ENCODE measurements at regions not wholly inside any gene's neighbourhood (a gene's known extent, or its start where the extent isn't known, plus 50 kb on each side); places are given as distances from the start of the nearest gene placed in this dataset.

DNA sequence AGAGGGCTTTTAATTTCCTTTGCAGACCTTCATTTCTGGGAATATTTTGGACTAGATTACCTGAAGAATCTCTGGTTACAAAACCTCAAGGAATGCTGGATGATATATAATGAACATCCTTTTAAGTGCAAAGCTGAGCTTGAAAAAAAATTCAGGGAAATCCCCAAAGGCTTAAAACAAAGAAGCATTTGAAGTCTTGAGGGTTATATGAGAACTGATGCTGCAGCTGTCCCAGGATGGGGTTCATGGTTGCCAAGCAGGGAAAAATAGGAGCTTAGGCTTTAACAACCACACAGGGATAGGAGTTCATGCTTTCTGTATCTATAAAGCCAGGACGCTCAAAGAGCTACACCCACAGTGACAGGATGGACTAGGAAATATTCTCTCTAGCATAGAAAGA lies 150.4 kb upstream of the IRX5 start:
- TF ChIP-seq, protein P1, sequence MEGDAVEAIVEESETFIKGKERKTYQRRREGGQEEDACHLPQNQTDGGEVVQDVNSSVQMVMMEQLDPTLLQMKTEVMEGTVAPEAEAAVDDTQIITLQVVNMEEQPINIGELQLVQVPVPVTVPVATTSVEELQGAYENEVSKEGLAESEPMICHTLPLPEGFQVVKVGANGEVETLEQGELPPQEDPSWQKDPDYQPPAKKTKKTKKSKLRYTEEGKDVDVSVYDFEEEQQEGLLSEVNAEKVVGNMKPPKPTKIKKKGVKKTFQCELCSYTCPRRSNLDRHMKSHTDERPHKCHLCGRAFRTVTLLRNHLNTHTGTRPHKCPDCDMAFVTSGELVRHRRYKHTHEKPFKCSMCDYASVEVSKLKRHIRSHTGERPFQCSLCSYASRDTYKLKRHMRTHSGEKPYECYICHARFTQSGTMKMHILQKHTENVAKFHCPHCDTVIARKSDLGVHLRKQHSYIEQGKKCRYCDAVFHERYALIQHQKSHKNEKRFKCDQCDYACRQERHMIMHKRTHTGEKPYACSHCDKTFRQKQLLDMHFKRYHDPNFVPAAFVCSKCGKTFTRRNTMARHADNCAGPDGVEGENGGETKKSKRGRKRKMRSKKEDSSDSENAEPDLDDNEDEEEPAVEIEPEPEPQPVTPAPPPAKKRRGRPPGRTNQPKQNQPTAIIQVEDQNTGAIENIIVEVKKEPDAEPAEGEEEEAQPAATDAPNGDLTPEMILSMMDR (IDR thresholded peaks at IDR 0.05): no peak
- TF ChIP-seq RARB (CRISPR knock-in tag; IDR thresholded peaks at IDR 0.05): no peak
- no peak for TF ChIP-seq POLR2A (IDR thresholded peaks at IDR 0.05; ENCODE audit: low read length)
- no peak for TF ChIP-seq MAX (IDR thresholded peaks at IDR 0.05)
- no peak for TF ChIP-seq REST (IDR thresholded peaks at IDR 0.05)
- TF ChIP-seq PBX3 (IDR thresholded peaks at IDR 0.05): no peak
- no peak for TF ChIP-seq KDM1A (IDR thresholded peaks at IDR 0.05; ENCODE audit: low read depth)
- TF ChIP-seq POLR2AphosphoS2 (conservative IDR thresholded peaks at IDR 0.05; ENCODE audit: low read length): no peak
- no peak for TF ChIP-seq ZNF302 (CRISPR knock-in tag; IDR thresholded peaks at IDR 0.05)
- TF ChIP-seq EP300 (IDR thresholded peaks at IDR 0.05): no peak
- no peak for TF ChIP-seq SMC3 (IDR thresholded peaks at IDR 0.05)
- TF ChIP-seq RAD21 (conservative IDR thresholded peaks at IDR 0.05 in 1 of 2, IDR thresholded peaks at IDR 0.05 in 1 of 2): no peak
- TF ChIP-seq, protein P2, sequence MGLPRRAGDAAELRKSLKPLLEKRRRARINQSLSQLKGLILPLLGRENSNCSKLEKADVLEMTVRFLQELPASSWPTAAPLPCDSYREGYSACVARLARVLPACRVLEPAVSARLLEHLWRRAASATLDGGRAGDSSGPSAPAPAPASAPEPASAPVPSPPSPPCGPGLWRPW (IDR thresholded peaks at IDR 0.05): no peak

Measured in A549 (cell line).